ENCODE measurements at regions not wholly inside any gene's neighbourhood (a gene's known extent, or its start where the extent isn't known, plus 50 kb on each side); places are given as distances from the start of the nearest gene placed in this dataset.

GRCh38 chr13:88541994-88542393, 870.8 kb downstream of the SLITRK5 start:
- TF ChIP-seq CTCF (IDR thresholded peaks at IDR 0.05 in 2 of 3, conservative IDR thresholded peaks at IDR 0.05 in 1 of 3; ENCODE audit: insufficient read depth in 2 of 3, low read depth in 1 of 3, low read length in 3 of 3) (no peak), POLR2A (conservative IDR thresholded peaks at IDR 0.05) (no peak), POLR3G (IDR thresholded peaks at IDR 0.05; ENCODE audit: extremely low read depth, insufficient read length, insufficient replicate concordance) (no peak), ZNF263 (CRISPR knock-in tag; IDR thresholded peaks at IDR 0.05; ENCODE audit: borderline replicate concordance) (no peak), ZC3H8 (IDR thresholded peaks at IDR 0.05) (no peak), RREB1 (CRISPR knock-in tag; IDR thresholded peaks at IDR 0.05) (no peak), ZNF316 (IDR thresholded peaks at IDR 0.05) (no peak), ZNF280B (CRISPR knock-in tag; IDR thresholded peaks at IDR 0.05) (no peak), SMAD3 (CRISPR knock-in tag; conservative IDR thresholded peaks at IDR 0.05) (no peak), NFE2 (IDR thresholded peaks at IDR 0.05; ENCODE audit: low read depth) (no peak), EP300 (IDR thresholded peaks at IDR 0.05; ENCODE audit: low read length) (no peak), GMEB1 (CRISPR knock-in tag; IDR thresholded peaks at IDR 0.05) (no peak)

All from K562 (cell line).